Peyer's patch (tissue), 4 donors: ENCODE measurements at regions not wholly inside any gene's neighbourhood (a gene's known extent, or its start where the extent isn't known, plus 50 kb on each side); places are given as distances from the start of the nearest gene placed in this dataset.

Source experiments
- POLR2A ChIP-seq, 2 donors: fragments of 450-650 bp; IDR thresholded peaks; one replicate each; pipeline ENCODE4 v1.5.1; 2017; ENCODE audit warnings: antibody characterized with exemption in 2 of 2, mild to moderate bottlenecking in 2 of 2, moderate library complexity in 2 of 2
- TF ChIP-seq, protein P1 (sequence below), 6 experiments: fragments of 450-650 bp in 4 of 6; fragments of 200-600 bp in 2 of 6; sonication (generic) in 1 of 6; IDR thresholded peaks; one replicate each; pipeline ENCODE4 v1.5.1; 2017 to 2019; ENCODE audit warnings: antibody characterized with exemption in 6 of 6, mild to moderate bottlenecking in 3 of 6, moderate library complexity in 1 of 6

- TF ChIP-seq, protein P1, sequence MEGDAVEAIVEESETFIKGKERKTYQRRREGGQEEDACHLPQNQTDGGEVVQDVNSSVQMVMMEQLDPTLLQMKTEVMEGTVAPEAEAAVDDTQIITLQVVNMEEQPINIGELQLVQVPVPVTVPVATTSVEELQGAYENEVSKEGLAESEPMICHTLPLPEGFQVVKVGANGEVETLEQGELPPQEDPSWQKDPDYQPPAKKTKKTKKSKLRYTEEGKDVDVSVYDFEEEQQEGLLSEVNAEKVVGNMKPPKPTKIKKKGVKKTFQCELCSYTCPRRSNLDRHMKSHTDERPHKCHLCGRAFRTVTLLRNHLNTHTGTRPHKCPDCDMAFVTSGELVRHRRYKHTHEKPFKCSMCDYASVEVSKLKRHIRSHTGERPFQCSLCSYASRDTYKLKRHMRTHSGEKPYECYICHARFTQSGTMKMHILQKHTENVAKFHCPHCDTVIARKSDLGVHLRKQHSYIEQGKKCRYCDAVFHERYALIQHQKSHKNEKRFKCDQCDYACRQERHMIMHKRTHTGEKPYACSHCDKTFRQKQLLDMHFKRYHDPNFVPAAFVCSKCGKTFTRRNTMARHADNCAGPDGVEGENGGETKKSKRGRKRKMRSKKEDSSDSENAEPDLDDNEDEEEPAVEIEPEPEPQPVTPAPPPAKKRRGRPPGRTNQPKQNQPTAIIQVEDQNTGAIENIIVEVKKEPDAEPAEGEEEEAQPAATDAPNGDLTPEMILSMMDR (IDR thresholded peaks at IDR 0.05), result no peak
- no peak for TF ChIP-seq POLR2A (IDR thresholded peaks at IDR 0.05)
These were observed 771.0 kb downstream of the QKI start for GRCh38 chr6:164185471-164185871.
